Activated T-cell treated with anti-CD3 and anti-CD28 coated beads, Interleukin-2, amount 50 U/mL, for 72 hours (primary cell): ENCODE measurements at regions not wholly inside any gene's neighbourhood (a gene's known extent, or its start where the extent isn't known, plus 50 kb on each side); places are given as distances from the start of the nearest gene placed in this dataset.

Experiments used
- ATAC-seq, 2 donors: fragments of 150-1000 bp; cut with Tn5 transposase; replicated peaks in 1 of 2; 2 replicates each; pipeline ENCODE4 v1.10.0; 2021; ENCODE audit warnings: moderate library complexity in 2 of 2, mild to moderate bottlenecking in 1 of 2
- DNase-seq, 2 donors: peaks; one replicate each; pipeline ENCODE4 v3.0.0; 2021 to 2022; ENCODE audit warnings: mixed read lengths in 1 of 2
- H3K27ac Mint-ChIP-seq: one replicate; pipeline ENCODE4 v1.8.0; 2022; ENCODE audit warnings: mild to moderate bottlenecking, moderate library complexity, mixed read lengths
- H3K27me3 Mint-ChIP-seq: one replicate; pipeline ENCODE4 v1.8.0; 2022; ENCODE audit warnings: low read depth, mixed read lengths
- H3K36me3 Mint-ChIP-seq, 2 donors: one replicate each; pipeline ENCODE4 v1.8.0; 2022; ENCODE audit warnings: mixed read lengths in 2 of 2, mild to moderate bottlenecking in 1 of 2; ENCODE audit not compliant: insufficient read depth in 2 of 2
- H3K4me1 Mint-ChIP-seq: one replicate; pipeline ENCODE4 v1.8.0; 2022; ENCODE audit warnings: low read depth, mixed read lengths
- H3K4me3 Mint-ChIP-seq, 2 donors: one replicate each; pipeline ENCODE4 v1.8.0; 2022; ENCODE audit warnings: mild to moderate bottlenecking in 2 of 2, mixed read lengths in 2 of 2, moderate library complexity in 2 of 2
- H3K9me3 Mint-ChIP-seq, 2 donors: one replicate each; pipeline ENCODE4 v1.8.0; 2022; ENCODE audit warnings: mixed read lengths in 2 of 2

DNA sequence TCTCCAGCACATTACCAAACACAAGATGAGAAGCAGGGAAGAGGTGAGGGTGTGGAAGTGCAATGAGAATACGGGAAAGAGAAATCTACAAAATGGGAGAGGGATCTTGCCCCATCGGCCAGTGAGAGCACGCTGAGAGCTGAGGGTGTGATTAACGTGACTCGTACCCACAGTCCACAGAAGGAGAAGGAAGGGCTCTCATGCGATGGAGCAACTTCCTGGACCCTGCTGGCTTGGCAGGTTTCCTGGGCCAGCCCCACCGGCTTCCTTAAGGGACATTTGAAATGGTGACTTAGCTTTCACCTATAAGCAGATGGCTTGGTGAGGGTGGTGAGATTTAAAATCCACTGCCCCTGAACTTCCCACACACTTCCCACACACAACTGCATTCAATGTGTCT, 740.1 kb downstream of the UQCRFS1 start:
- Mint-ChIP-seq H3K27ac (no peak overlapping the region), H3K4me1 (peaks cover 21% of the 10 kb centered on the region), H3K4me3 (no peak overlapping the region), H3K27me3 (peaks cover 1% of the 10 kb centered on the region), H3K9me3 (no peaks in the 10 kb centered on the region), H3K36me3 (no peaks in the 10 kb centered on the region)
- ATAC-seq (no peak), DNase-seq (no peak)

DNA sequence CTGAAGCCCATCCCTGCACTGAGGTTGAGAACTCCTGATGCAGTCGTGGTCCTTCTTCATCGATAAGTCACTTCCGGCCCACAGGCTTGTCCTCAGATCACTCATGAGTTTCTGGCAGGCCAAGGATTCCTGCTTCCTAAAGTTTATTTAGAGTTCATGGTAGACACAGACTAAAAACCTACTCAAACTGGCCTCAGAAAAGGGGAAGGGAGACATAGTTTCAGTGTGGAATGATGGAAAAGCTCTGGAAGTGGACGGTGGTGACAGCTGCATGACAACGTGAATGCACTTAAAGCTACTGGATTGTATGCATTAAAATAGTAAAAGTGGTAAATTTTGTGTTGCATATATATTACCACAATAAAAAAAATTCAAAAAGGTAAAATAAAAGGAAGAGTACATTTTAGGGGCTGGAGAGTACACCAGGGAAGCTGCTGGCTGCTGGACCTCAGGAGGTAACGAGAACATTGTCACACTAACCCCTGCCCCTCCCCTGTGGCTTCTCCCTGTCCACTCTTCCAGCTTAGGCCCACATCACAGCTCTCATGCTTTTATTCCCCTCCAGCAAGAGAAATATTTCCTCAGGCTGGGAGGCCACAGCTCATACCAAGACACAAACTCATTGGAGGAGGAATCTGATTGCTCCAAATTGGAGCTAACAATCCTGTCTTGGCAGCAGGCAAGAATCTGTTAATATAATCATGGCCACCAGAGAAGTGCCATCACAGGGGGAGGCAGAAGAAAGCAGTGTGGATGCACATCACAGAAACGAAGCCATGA, 741.0 kb downstream of the UQCRFS1 start:
- no peak overlapping the region for H3K27ac Mint-ChIP-seq
- no peaks in the 10 kb centered on the region for H3K36me3 Mint-ChIP-seq
- DNase-seq (no peak), ATAC-seq (no peak)
- no peak overlapping the region for H3K4me3 Mint-ChIP-seq
- H3K4me1 Mint-ChIP-seq = peaks cover 21% of the 10 kb centered on the region
- peaks cover 5% of the 10 kb centered on the region for H3K27me3 Mint-ChIP-seq
- no peaks in the 10 kb centered on the region for H3K9me3 Mint-ChIP-seq

DNA sequence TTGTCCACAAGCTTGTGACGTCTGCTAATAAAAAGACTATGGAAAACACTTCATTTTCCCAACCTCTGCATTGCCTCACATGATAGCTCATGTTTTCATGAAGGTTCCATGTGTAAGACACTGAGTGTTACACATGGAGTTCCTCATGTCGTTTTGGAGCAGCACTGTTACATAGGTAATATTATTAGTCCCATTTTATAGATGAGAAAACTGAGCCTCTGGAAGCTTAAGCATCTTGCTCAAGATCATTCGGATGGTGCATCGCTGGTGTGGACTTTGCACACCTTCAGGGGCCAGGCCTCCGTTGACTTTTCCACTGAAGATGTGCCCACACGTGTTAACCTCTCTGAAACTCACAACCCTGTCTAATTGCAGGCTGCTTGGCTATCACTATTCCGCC, 743.4 kb downstream of the UQCRFS1 start:
- no peak for DNase-seq
- Mint-ChIP-seq H3K27me3 (peaks cover 5% of the 10 kb centered on the region), H3K4me3 (no peak overlapping the region), H3K27ac (no peak overlapping the region), H3K36me3 (no peaks in the 10 kb centered on the region), H3K9me3 (no peaks in the 10 kb centered on the region), H3K4me1 (peaks cover 21% of the 10 kb centered on the region)
- ATAC-seq = no peak

DNA sequence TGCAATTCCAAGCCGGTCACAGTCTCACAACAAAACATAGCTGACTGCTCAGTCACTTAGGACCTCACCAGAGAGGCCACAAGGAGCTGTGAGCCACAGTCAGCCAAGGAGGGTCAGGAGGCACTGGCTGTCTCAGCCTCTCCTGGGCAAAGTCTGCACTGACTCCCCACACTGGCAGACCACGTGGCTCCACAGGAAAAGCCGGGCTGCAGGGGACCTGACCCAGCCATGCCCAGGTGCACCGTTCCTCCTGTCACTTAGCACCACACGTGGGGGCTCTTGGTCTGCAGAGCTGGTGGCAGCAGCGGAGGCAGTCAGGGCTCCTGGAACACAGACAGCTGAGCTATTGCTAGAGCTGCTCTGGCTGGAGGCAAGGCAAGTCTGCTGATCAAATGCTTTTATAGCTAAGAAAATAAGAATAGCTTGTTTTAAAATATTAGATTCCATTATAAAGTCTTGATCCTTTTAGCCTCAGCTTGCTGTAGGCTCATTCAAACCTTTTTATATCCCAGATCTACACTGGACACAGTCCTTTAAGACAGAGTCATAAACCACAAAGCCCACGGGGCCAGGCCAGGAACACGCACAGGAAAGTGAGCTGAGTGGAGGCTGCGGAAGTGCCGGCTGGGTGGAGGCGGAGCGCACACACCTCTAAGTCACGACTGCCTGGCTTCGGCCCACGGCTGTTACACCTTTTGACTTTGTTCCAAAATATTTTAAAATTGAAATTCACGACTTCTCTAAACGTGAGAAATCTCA, 744.1 kb downstream of the UQCRFS1 start:
- Mint-ChIP-seq H3K36me3 (no peaks in the 10 kb centered on the region), H3K9me3 (no peaks in the 10 kb centered on the region), H3K4me3 (peak overlapping the region in 1 of 2 donors; percentile 40), H3K27me3 (peaks cover 5% of the 10 kb centered on the region), H3K4me1 (peaks cover 21% of the 10 kb centered on the region), H3K27ac (no peak overlapping the region)
- DNase-seq (peak; percentile 14 to 16), ATAC-seq (peak; percentile 55 to 62)

DNA sequence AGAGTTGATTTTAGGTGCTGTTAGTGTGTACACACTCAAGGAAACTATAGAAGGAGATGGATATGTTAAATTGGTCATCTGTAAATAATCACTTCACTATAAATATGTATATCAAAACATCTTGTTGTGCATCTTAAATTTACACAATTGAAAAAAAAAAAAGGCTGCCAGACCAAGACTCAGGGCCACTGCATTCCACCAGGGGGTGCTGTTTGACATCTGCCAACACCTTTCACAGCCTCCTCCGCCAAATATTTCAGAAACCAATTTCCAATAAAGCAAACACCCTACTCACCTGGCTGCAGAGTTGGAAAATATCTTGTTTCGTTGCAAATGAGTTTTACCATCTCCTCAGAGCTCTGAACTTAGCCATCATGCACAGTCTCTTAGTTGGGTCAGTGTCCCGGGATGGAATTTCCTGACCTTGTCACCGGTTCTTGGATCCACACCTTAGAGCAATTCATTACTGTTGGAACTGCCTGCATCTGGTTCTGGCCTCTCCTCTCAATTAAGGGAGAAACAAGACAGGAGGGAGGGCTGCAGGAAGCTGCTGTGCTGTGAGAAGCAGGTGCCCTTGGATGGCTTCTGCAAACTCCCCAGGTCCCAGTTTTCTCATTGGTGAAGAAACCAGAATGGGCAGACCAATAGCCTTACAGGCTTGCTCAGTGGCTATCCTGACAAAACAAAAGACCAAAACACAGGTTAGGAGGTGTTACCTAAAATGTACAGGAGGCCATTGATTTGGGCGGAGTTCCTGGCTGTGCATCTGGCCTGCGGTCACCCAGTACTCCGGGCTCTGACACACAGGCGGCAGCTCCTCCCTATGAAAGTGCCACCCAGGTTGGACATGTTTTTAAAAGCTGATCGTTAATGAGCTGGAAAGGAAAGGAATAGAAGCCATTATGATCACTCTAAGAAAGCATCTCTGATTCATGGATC, 746.6 kb downstream of the UQCRFS1 start:
- peaks cover 21% of the 10 kb centered on the region for H3K4me1 Mint-ChIP-seq
- peaks cover 5% of the 10 kb centered on the region for H3K27me3 Mint-ChIP-seq
- ATAC-seq (peak in 1 of 2 donors; percentile 36), DNase-seq (peak; percentile 68)
- H3K27ac Mint-ChIP-seq = no peak overlapping the region
- no peaks in the 10 kb centered on the region for H3K9me3 Mint-ChIP-seq
- no peak overlapping the region for H3K4me3 Mint-ChIP-seq
- H3K36me3 Mint-ChIP-seq = no peaks in the 10 kb centered on the region

DNA sequence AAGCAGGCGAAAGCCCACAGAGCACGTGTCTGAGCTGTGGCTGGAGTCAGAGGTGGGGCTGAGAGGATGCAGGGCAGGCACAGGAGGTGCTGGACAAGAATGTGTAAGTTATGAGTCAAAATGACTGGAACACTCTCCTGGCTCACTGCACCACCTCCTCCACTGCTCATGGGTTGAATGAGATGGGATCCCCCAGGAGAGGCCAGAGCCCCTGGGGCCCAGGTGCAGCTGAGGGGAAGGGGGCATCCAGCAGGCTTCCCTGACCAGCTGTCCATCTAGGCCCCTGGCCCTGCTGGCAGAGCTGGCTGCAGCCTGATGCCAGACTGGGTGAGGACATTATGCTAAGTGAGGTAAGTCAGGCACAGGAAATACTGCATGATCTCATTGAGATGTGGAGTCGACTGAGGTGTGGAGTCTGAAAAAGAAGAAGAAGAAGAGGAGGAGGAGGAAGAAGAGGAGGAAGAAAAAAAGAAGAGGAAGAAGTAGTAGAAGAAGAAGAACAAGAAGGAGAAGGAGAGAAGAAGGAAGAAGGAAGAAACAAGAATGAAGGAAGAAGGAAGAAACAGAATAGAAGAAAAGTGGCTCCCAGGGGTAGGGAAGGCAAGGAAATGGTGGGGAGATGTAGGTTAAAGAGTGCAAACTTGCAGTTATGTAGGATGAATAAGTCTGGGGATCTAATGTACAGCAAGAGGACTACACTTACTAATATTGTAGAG, 747.4 kb downstream of the UQCRFS1 start:
- ATAC-seq = peak in 1 of 2 donors; percentile 23
- no peak for DNase-seq
- Mint-ChIP-seq H3K27ac (no peak overlapping the region), H3K4me1 (peaks cover 21% of the 10 kb centered on the region), H3K27me3 (peaks cover 5% of the 10 kb centered on the region), H3K36me3 (no peaks in the 10 kb centered on the region), H3K9me3 (no peaks in the 10 kb centered on the region), H3K4me3 (no peak overlapping the region)

DNA sequence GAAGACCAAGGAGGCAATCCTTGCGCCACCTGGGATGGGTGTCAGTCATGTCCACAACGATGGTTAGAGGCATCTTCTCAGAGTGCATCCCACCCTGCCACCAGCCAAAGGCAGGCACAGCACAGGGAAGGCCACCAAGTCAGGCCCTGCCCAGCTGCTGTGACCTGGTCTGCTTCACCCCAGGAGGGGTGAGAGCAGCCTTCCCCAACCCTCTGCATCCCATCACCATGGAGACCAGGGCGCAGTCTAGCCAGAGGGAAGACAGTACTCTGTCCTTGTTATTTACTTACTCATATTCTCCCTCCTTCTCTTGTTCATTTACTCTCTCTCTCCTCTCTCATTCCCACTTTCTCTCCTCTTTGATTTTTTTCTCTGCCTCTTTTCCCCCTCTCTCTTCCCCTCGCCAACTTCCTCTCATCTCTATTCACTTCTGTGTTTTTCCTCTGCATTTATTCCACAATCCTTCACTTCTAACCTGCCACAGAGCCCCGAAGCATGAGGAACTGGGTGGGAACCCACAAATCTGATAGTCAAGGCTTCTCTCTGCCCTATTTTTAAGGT, 749.4 kb downstream of the UQCRFS1 start:
- H3K4me1 Mint-ChIP-seq = peaks cover 4% of the 10 kb centered on the region
- H3K27me3 Mint-ChIP-seq = peaks cover 5% of the 10 kb centered on the region
- no peaks in the 10 kb centered on the region for H3K9me3 Mint-ChIP-seq
- DNase-seq (no peak), ATAC-seq (no peak)
- H3K4me3 Mint-ChIP-seq = no peak overlapping the region
- no peaks in the 10 kb centered on the region for H3K36me3 Mint-ChIP-seq
- no peak overlapping the region for H3K27ac Mint-ChIP-seq

DNA sequence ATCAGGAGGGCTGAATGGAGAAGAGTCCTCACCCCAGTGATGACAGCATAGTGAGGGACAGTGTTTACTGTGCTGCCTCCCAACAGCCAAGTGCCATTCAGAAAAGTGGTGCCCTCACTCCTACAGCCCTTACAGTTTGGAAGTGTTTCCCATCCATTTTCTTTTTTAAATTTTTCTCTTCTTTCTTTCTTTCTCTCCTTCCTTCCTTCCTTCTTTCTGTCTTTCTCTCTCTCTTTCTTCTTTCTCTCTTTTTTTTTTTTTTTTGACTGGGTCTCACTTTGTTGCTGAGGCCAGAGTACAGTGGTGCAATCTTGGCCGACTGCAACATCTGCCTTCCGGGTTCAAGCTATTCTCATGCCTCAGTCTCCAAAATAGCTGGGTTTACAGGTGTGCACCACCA, 755.3 kb downstream of the UQCRFS1 start:
- H3K4me3 Mint-ChIP-seq = peak overlapping the region in 1 of 2 donors; percentile 21
- H3K4me1 Mint-ChIP-seq = no peaks in the 10 kb centered on the region
- no peaks in the 10 kb centered on the region for H3K9me3 Mint-ChIP-seq
- H3K27ac Mint-ChIP-seq = no peak overlapping the region
- no peak for ATAC-seq
- DNase-seq = no peak
- H3K36me3 Mint-ChIP-seq = no peaks in the 10 kb centered on the region
- H3K27me3 Mint-ChIP-seq = no peaks in the 10 kb centered on the region

DNA sequence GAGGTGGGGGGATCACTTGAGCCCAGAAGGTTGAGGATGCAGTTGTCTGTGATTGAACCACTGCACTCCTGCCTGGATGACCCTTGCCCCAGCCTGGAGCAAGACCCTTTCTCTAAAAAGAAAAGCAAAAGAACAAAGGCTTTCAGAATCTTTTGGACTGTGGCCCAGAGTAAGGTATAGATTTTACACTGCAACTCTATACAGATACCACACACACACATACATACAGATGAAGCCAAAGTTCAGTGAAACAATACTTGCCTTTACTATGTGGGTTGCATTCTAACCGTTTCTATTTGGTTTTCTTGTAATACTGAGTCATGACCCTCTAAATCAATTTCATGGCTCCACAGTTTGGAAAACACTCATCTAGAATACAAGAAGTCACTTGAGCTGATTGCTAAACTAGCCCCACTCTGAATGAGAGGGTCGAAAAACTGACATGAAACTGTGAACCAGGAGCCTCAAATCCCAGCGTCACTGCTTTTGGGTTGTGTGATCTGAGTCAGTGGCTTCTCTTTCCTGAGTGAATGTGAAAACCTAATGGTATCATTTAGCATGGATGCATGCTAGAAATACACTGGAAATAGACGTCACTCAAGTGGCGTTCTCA, 756.1 kb downstream of the UQCRFS1 start:
- Mint-ChIP-seq H3K36me3 (no peaks in the 10 kb centered on the region), H3K4me1 (no peaks in the 10 kb centered on the region), H3K4me3 (no peak overlapping the region), H3K9me3 (no peaks in the 10 kb centered on the region), H3K27ac (no peak overlapping the region), H3K27me3 (no peaks in the 10 kb centered on the region)
- ATAC-seq = peak; percentile 69 to 80
- DNase-seq = no peak

DNA sequence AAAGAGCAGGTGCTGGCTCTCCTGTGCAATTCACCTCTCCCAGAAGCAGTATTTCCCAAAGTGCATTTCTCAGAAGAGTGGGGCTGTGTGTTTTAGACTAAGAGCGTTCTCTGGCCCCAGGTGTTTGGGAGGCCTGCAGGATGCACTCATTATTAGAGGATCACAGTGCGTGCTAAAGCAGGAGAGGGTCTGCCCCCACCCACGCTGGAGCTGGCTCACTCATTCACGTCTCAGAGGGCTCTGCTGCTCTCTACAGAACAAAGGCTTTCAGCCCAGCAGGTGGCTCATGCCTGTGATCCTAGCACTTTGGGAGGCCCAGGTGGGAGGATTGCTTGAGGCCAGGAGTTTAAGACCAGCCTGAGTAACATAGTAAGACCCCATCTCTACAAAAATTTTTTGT, 756.7 kb downstream of the UQCRFS1 start:
- Mint-ChIP-seq H3K9me3 (no peaks in the 10 kb centered on the region), H3K4me3 (no peak overlapping the region), H3K27ac (no peak overlapping the region), H3K36me3 (no peaks in the 10 kb centered on the region), H3K4me1 (no peaks in the 10 kb centered on the region), H3K27me3 (no peaks in the 10 kb centered on the region)
- peak; percentile 41 to 43 for ATAC-seq
- peak in 1 of 2 donors; percentile 12 for DNase-seq

DNA sequence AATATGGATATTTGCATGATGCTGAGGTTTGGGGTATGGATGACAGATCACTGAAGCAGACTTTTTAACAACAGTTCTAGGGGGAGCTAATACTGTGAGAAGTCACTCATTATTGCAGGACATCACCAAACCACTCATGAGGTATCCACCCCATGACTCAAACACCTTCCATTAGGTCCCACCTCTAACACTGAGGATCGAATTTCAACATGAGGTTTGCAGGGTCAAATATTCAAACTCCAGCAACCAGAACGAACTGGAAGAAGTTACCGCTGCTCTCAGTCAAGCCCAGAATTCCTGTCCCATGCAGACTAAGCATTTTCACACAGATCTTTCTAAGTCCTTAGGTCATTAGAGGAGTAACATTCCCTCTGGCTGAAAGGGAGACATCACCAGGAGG, 758.9 kb downstream of the UQCRFS1 start:
- Mint-ChIP-seq H3K4me3 (no peak overlapping the region), H3K4me1 (no peaks in the 10 kb centered on the region), H3K36me3 (no peaks in the 10 kb centered on the region)

DNA sequence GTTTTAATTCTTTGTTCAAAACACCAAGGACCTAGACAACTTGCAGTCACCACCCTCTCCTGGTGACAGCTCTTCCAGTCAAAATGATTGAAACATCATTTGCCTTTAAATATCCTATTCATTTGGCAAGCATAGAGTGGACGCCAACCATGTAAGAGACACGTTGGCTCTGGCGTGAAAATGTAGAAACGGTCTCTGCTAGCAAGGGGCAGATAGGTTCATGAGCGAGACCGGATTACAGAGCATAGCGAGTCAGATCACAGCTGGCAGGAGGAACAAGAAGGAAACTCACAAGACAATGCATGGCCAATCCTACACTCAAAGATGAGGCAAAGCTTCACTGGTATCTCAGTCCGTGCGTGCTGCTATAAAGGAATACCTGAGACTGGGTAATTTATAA, 759.5 kb downstream of the UQCRFS1 start:
- H3K27me3 Mint-ChIP-seq = no peaks in the 10 kb centered on the region

More for the DNA sequence above, 758.9 kb downstream of the UQCRFS1 start:
- no peaks in the 10 kb centered on the region for H3K9me3 Mint-ChIP-seq
- no peak overlapping the region for H3K27ac Mint-ChIP-seq
- no peak for DNase-seq
- no peak for ATAC-seq
- H3K27me3 Mint-ChIP-seq = no peaks in the 10 kb centered on the region

More for the DNA sequence above, 759.5 kb downstream of the UQCRFS1 start:
- no peak for DNase-seq
- Mint-ChIP-seq H3K4me1 (no peaks in the 10 kb centered on the region), H3K36me3 (no peaks in the 10 kb centered on the region), H3K27ac (no peak overlapping the region), H3K4me3 (no peak overlapping the region), H3K9me3 (no peaks in the 10 kb centered on the region)
- no peak for ATAC-seq
